C4-2B (cell line): ENCODE measurements at regions not wholly inside any gene's neighbourhood (a gene's known extent, or its start where the extent isn't known, plus 50 kb on each side); places are given as distances from the start of the nearest gene placed in this dataset.

Experiments
- CTCF ChIP-seq: fragments of 450-650 bp; conservative IDR thresholded peaks from 2 replicates; pipeline ENCODE4 v1.5.1; 2017; ENCODE audit warnings: mild to moderate bottlenecking
- ZFX ChIP-seq: fragments of 450-650 bp; IDR thresholded peaks from 2 replicates; pipeline ENCODE4 v1.6.1; 2017

- TF ChIP-seq CTCF = no peak
- TF ChIP-seq ZFX = no peak
Measured at GRCh38 chr3:118593277-118593670, 441.4 kb downstream of the IGSF11 start.
